HFFc6 (cell line): ENCODE measurements at regions not wholly inside any gene's neighbourhood (a gene's known extent, or its start where the extent isn't known, plus 50 kb on each side); places are given as distances from the start of the nearest gene placed in this dataset.

ENCODE experiments used
- DNase-seq: peaks from one replicate; pipeline ENCODE4 v3.0.0-alpha.2; 2018
- H3K27ac Mint-ChIP-seq: 2 replicates; pipeline ENCODE4 v1.8.0; 2020; ENCODE audit warnings: mild to moderate bottlenecking, mixed read lengths
- H3K27me3 Mint-ChIP-seq: 2 replicates; pipeline ENCODE4 v1.8.0; 2021; ENCODE audit warnings: mild to moderate bottlenecking, moderate library complexity, mixed read lengths; ENCODE audit not compliant: insufficient read depth
- H3K36me3 Mint-ChIP-seq: 2 replicates; pipeline ENCODE4 v1.8.0; 2021; ENCODE audit warnings: low read depth, mixed read lengths
- H3K4me1 Mint-ChIP-seq: 2 replicates; pipeline ENCODE4 v1.8.0; 2020; ENCODE audit warnings: low read depth, mixed read lengths
- H3K4me3 Mint-ChIP-seq: 2 replicates; pipeline ENCODE4 v1.8.0; 2020; ENCODE audit warnings: mild to moderate bottlenecking, moderate library complexity, mixed read lengths
- H3K9me3 Mint-ChIP-seq: 2 replicates; pipeline ENCODE4 v1.8.0; 2020; ENCODE audit warnings: mild to moderate bottlenecking, mixed read lengths
- CTCF ChIP-seq: fragments of 200-600 bp; sonication (generic); IDR thresholded peaks from 2 replicates; pipeline ENCODE4 v1.5.0; 2021; ENCODE audit warnings: antibody characterized with exemption, mild to moderate bottlenecking

DNA sequence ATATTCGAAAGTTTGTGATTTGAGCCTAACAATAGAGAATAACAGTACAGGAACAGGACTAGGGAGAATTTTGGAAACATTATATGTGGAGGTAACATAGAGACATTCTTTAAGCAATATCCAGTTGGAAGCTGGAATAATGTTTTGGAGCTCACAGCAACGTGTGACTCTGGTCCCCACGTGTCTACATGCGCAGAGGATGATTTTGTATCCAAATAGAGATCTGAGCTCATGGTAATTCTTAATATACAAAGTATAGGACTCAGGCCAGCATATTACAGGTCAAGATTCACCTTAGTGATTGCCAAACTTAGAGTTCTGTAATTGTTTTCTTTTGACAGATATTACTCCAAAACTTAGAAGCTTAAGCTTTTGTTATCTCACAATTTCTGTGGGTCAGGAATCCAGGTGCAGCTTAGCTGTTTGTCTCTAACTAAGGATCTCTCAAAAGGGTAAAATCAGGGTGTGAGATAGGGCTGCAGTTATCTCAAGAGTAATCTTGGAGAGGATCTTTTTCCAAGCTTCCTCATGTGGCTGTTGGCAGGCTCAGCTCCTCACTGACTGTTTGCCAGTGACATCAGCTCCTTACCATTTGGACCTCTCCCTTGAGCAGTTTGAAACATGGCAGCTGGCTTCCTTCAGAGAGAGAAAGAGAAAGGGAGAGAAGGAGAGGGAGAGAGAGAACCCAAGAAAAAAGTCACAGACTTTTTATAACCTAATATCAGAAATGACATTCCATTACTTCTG is 272.0 kb upstream of the ZNF462 start:
- Mint-ChIP-seq H3K4me3 (no peak overlapping the region), H3K9me3 (peaks cover 30% of the 10 kb centered on the region), H3K36me3 (peaks cover 5% of the 10 kb centered on the region; the same call in 1 of the 2 replicates), H3K27ac (no peak overlapping the region), H3K27me3 (peaks cover 2% of the 10 kb centered on the region; the same call in 1 of the 2 replicates), H3K4me1 (no peaks in the 10 kb centered on the region)
- no peak for DNase-seq
- no peak for TF ChIP-seq CTCF

GRCh38 chr9:106593201-106593600 is 269.8 kb upstream of the ZNF462 start:
- TF ChIP-seq CTCF: no peak
- H3K4me1 Mint-ChIP-seq: no peaks in the 10 kb centered on the region
- no peaks in the 10 kb centered on the region; the same call in 1 of the 2 replicates for H3K36me3 Mint-ChIP-seq
- H3K27ac Mint-ChIP-seq: no peak overlapping the region
- H3K27me3 Mint-ChIP-seq: peaks cover 2% of the 10 kb centered on the region; the same call in 1 of the 2 replicates
- no peak for DNase-seq
- no peak overlapping the region for H3K4me3 Mint-ChIP-seq
- peaks cover 13% of the 10 kb centered on the region for H3K9me3 Mint-ChIP-seq

GRCh38 chr9:106596984-106597383 is 266.0 kb upstream of the ZNF462 start:
- H3K36me3 Mint-ChIP-seq: no peaks in the 10 kb centered on the region
- TF ChIP-seq CTCF: no peak
- no peak overlapping the region for H3K27ac Mint-ChIP-seq
- no peak for DNase-seq
- no peaks in the 10 kb centered on the region for H3K27me3 Mint-ChIP-seq
- H3K4me3 Mint-ChIP-seq: no peak overlapping the region
- peaks cover 13% of the 10 kb centered on the region for H3K9me3 Mint-ChIP-seq
- no peaks in the 10 kb centered on the region for H3K4me1 Mint-ChIP-seq

GRCh38 chr9:106600955-106601560 is 261.9 kb upstream of the ZNF462 start:
- no peak overlapping the region for H3K4me3 Mint-ChIP-seq
- peaks cover 5% of the 10 kb centered on the region; the same call in 1 of the 2 replicates for H3K36me3 Mint-ChIP-seq
- H3K27ac Mint-ChIP-seq: no peak overlapping the region
- no peak for DNase-seq
- no peak for TF ChIP-seq CTCF
- no peaks in the 10 kb centered on the region for H3K4me1 Mint-ChIP-seq
- H3K27me3 Mint-ChIP-seq: no peaks in the 10 kb centered on the region
- H3K9me3 Mint-ChIP-seq: peaks cover 30% of the 10 kb centered on the region

DNA sequence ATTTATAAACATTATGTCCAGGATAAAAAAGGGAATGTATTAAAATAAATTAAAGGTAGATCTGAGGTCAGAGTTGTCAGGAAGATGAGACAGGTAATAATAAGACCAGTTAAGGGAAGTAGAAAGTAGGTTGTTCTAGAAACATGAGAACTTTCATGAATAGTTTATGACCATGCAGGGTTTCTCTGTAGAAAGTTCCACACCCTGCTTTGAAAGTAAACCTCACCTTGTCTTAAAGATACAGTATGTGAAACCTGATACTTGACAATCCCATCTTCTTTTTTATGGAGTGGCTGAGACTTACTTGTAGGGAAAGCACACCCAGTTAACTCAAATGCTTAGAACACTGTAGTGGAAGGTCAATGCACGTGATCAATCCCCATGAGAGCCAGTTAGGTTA is 260.6 kb upstream of the ZNF462 start:
- Mint-ChIP-seq H3K4me1 (no peaks in the 10 kb centered on the region), H3K36me3 (peaks cover 5% of the 10 kb centered on the region; the same call in 1 of the 2 replicates), H3K27ac (no peak overlapping the region), H3K27me3 (no peaks in the 10 kb centered on the region), H3K4me3 (no peak overlapping the region), H3K9me3 (peaks cover 40% of the 10 kb centered on the region)
- TF ChIP-seq CTCF: no peak
- DNase-seq: no peak
